H1 (cell line): ENCODE measurements at regions not wholly inside any gene's neighbourhood (a gene's known extent, or its start where the extent isn't known, plus 50 kb on each side); places are given as distances from the start of the nearest gene placed in this dataset.

Experiments used
- CTCF ChIA-PET: fragments of 300-600 bp; sonication (Branson Sonifier 250); formaldehyde crosslinking; loops from one replicate; lab custom pipeline; 2021; ENCODE audit not compliant: partially characterized antibody; lab: Charles Lee
- POLR2A ChIA-PET: fragments of 300-600 bp; sonication (Branson Sonifier 250); formaldehyde crosslinking; loops from one replicate; lab custom pipeline; 2021; ENCODE audit warnings: inconsistent platforms; ENCODE audit not compliant: partially characterized antibody; lab: Charles Lee
- DNase-seq, 2 experiments: peaks; one replicate each; pipeline versions ENCODE4 v3.0.0 to v3.0.0-alpha.2; 2010 to 2022; ENCODE audit warnings: low spot score in 2 of 2, low read depth in 1 of 2, mixed read lengths in 1 of 2
- FAIRE-seq: peaks from 2 replicates; lab custom pipeline; 2011; peaks lifted over from hg19 to GRCh38; lab: Jason Lieb, UNC
- H2AFZ ChIP-seq: 2 replicates; pipeline ENCODE4 v1.8.1; 2012; ENCODE audit warnings: low read length, inconsistent platforms
- H2AK5ac ChIP-seq: 2 replicates; pipeline ENCODE4 v1.6.1; 2013; ENCODE audit warnings: low read depth, low read length
- H2BK120ac ChIP-seq: replicated peaks from 2 replicates; pipeline ENCODE3; 2013; ENCODE audit warnings: low read depth, low read length, inconsistent platforms
- H2BK12ac ChIP-seq: 2 replicates; pipeline ENCODE4 v1.6.1; 2013; ENCODE audit warnings: low read depth, low read length
- H2BK15ac ChIP-seq: 2 replicates; pipeline ENCODE4 v1.6.1; 2013; ENCODE audit warnings: low read length
- H2BK20ac ChIP-seq: 2 replicates; pipeline ENCODE4 v1.6.1; 2013; ENCODE audit warnings: low read length
- H2BK5ac ChIP-seq: 2 replicates; pipeline ENCODE4 v1.6.1; 2013; ENCODE audit warnings: low read depth, low read length
- H3K14ac ChIP-seq: 2 replicates; pipeline ENCODE4 v1.6.1; 2013; ENCODE audit warnings: inconsistent platforms; ENCODE audit not compliant: insufficient read length
- H3K18ac ChIP-seq: 2 replicates; pipeline ENCODE4 v1.6.1; 2013; ENCODE audit warnings: low read length; ENCODE audit errors: extremely low read depth
- H3K23ac ChIP-seq: 2 replicates; pipeline ENCODE4 v1.6.1; 2013; ENCODE audit warnings: inconsistent platforms; ENCODE audit not compliant: insufficient read length
- H3K23me2 ChIP-seq: 2 replicates; pipeline ENCODE4 v1.6.1; 2013; ENCODE audit warnings: low read depth, low read length
- H3K27ac ChIP-seq: 2 replicates; pipeline ENCODE4 v1.6.1; 2011; ENCODE audit warnings: low read depth, low read length, inconsistent platforms
- H3K27me3 ChIP-seq, 4 experiments: replicated peaks in 1 of 4; 1 replicate in 1 of 4; 2 replicates in 3 of 4; pipeline versions ENCODE4 v1.6.1 to v1.8.1; 2011 to 2013; ENCODE audit warnings: low read length in 3 of 4, mild to moderate bottlenecking in 3 of 4, inconsistent platforms in 2 of 4, mixed read lengths in 2 of 4, moderate library complexity in 1 of 4; ENCODE audit not compliant: control insufficient read depth in 3 of 4, insufficient read depth in 3 of 4; ENCODE audit errors: extremely low read depth in 1 of 4
- H3K36me3 ChIP-seq, 4 experiments: 2 replicates each; pipeline versions ENCODE4 v1.6.1 to v1.8.1; 2011 to 2013; ENCODE audit warnings: mild to moderate bottlenecking in 4 of 4, low read length in 3 of 4, moderate library complexity in 2 of 4, control low read depth in 1 of 4, inconsistent platforms in 1 of 4; ENCODE audit not compliant: insufficient read depth in 4 of 4, control insufficient read depth in 2 of 4
- H3K4ac ChIP-seq: replicated peaks from 2 replicates; pipeline ENCODE3; 2013; ENCODE audit warnings: low read length, low read depth, mixed read lengths, inconsistent platforms; ENCODE audit not compliant: insufficient read length
- H3K4me1 ChIP-seq, 4 experiments: replicated peaks in 1 of 4; 1 replicate in 1 of 4; 2 replicates in 3 of 4; pipeline versions ENCODE4 v1.6.1 to v1.8.1; 2011 to 2013; ENCODE audit warnings: low read length in 3 of 4, inconsistent platforms in 2 of 4, mixed read lengths in 1 of 4; ENCODE audit not compliant: insufficient read depth in 4 of 4, control insufficient read depth in 3 of 4
- H3K4me2 ChIP-seq, 2 experiments: 2 replicates each; pipeline versions ENCODE4 v1.6.1 to v1.8.1; 2011 to 2013; ENCODE audit warnings: low read depth in 2 of 2, low read length in 2 of 2, control low read depth in 1 of 2, inconsistent platforms in 1 of 2, mild to moderate bottlenecking in 1 of 2; ENCODE audit not compliant: insufficient read depth in 1 of 2
- H3K4me3 ChIP-seq, 4 experiments: fragments of 200-600, 300-600 bp in 1 of 4; sonication (generic), shearing (Covaris generic), sonication (Bioruptor Twin) in 1 of 4; 2 replicates each; pipeline versions ENCODE4 v1.5.1 to v1.8.1; 2011 to 2016; ENCODE audit warnings: low read length in 4 of 4, low read depth in 3 of 4, control low read depth in 2 of 4, inconsistent platforms in 2 of 4, mild to moderate bottlenecking in 2 of 4, mixed read lengths in 1 of 4, moderate library complexity in 1 of 4; ENCODE audit not compliant: insufficient read depth in 2 of 4; ENCODE audit errors: extremely low read depth in 1 of 4
- H3K56ac ChIP-seq: replicated peaks from 2 replicates; pipeline ENCODE3; 2013; ENCODE audit warnings: low read depth, mild to moderate bottlenecking, mixed read lengths, low read length, inconsistent platforms; ENCODE audit not compliant: insufficient read length
- H3K79me1 ChIP-seq: 2 replicates; pipeline ENCODE4 v1.6.1; 2013; ENCODE audit warnings: low read depth, low read length, control low read depth
- H3K79me2 ChIP-seq, 2 experiments: 2 replicates each; pipeline versions ENCODE4 v1.6.1 to v1.8.1; 2012 to 2013; ENCODE audit warnings: low read length in 2 of 2, mild to moderate bottlenecking in 2 of 2, inconsistent platforms in 1 of 2; ENCODE audit not compliant: insufficient read depth in 2 of 2, control insufficient read depth in 1 of 2
- H3K9ac ChIP-seq, 4 experiments: replicated peaks in 1 of 4; 1 replicate in 1 of 4; 2 replicates in 3 of 4; pipeline versions ENCODE4 v1.6.1 to v1.8.1; 2011 to 2013; ENCODE audit warnings: low read depth in 3 of 4, low read length in 3 of 4, control low read depth in 2 of 4, mild to moderate bottlenecking in 2 of 4, moderate library complexity in 2 of 4, inconsistent platforms in 1 of 4; ENCODE audit errors: extremely low read depth in 1 of 4
- H3K9me3 ChIP-seq, 2 experiments: 2 replicates each; pipeline versions ENCODE4 v1.6.1 to v1.8.1; 2012 to 2013; ENCODE audit warnings: mild to moderate bottlenecking in 2 of 2, moderate library complexity in 2 of 2, control low read depth in 1 of 2, inconsistent platforms in 1 of 2, low read depth in 1 of 2, low read length in 1 of 2, mixed read lengths in 1 of 2; ENCODE audit not compliant: insufficient read depth in 2 of 2
- H4K20me1 ChIP-seq, 2 experiments: replicated peaks in 1 of 2; 2 replicates each; pipeline versions ENCODE3 to v1.8.1; 2011 to 2013; ENCODE audit warnings: inconsistent platforms in 2 of 2, low read length in 2 of 2, mild to moderate bottlenecking in 1 of 2; ENCODE audit not compliant: insufficient read depth in 2 of 2, control insufficient read depth in 1 of 2
- H4K5ac ChIP-seq: 2 replicates; pipeline ENCODE4 v1.6.1; 2013; ENCODE audit warnings: low read length, low read depth, mixed read lengths, inconsistent platforms; ENCODE audit not compliant: insufficient read length
- H4K8ac ChIP-seq: 2 replicates; pipeline ENCODE4 v1.8.0; 2013; ENCODE audit warnings: mild to moderate bottlenecking, moderate library complexity, low read length, inconsistent platforms; ENCODE audit not compliant: insufficient read depth; ENCODE audit errors: extremely low read depth
- H4K91ac ChIP-seq: replicated peaks from 2 replicates; pipeline ENCODE3; 2013; ENCODE audit warnings: low read length, mixed read lengths, inconsistent platforms; ENCODE audit not compliant: insufficient read length
- BCL11A ChIP-seq, 2 experiments: IDR thresholded peaks; one replicate each; pipeline ENCODE4 v1.6.1; 2011; ENCODE audit warnings: low read depth in 2 of 2, low read length in 2 of 2, mild to moderate bottlenecking in 2 of 2
- CTBP2 ChIP-seq: IDR thresholded peaks from 2 replicates; pipeline ENCODE4 v1.7.0; 2011; ENCODE audit warnings: borderline replicate concordance, mild to moderate bottlenecking, moderate library complexity, mixed read lengths, low read length; ENCODE audit not compliant: insufficient read depth, insufficient read length
- EP300 ChIP-seq, 2 experiments: IDR thresholded peaks; 1 replicate in 1 of 2; 2 replicates in 1 of 2; pipeline ENCODE4 v1.6.1; 2011 to 2012; ENCODE audit warnings: low read depth in 2 of 2, low read length in 2 of 2, mild to moderate bottlenecking in 2 of 2, borderline replicate concordance in 1 of 2, inconsistent platforms in 1 of 2, moderate library complexity in 1 of 2
- HDAC2 ChIP-seq, 2 experiments: fragments of 300-600 bp in 1 of 2; sonication (generic) in 1 of 2; IDR thresholded peaks; 2 replicates each; pipeline ENCODE4 v1.6.1; 2011 to 2012; ENCODE audit warnings: low read depth in 2 of 2, low read length in 2 of 2, mild to moderate bottlenecking in 2 of 2, moderate library complexity in 2 of 2, borderline replicate concordance in 1 of 2, inconsistent platforms in 1 of 2
- NANOG ChIP-seq: IDR thresholded peaks from 2 replicates; pipeline ENCODE4 v1.6.1; 2011; ENCODE audit warnings: low read length, low read depth, mild to moderate bottlenecking, inconsistent platforms; ENCODE audit not compliant: insufficient read depth, poor library complexity, severe bottlenecking
- RAD21 ChIP-seq, 2 experiments: IDR thresholded peaks in 1 of 2; conservative IDR thresholded peaks in 1 of 2; 2 replicates each; pipeline ENCODE4 v1.6.1; 2011; ENCODE audit warnings: low read depth in 2 of 2, low read length in 2 of 2, improper control_type of control experiment in 1 of 2, inconsistent platforms in 1 of 2, mild to moderate bottlenecking in 1 of 2, moderate library complexity in 1 of 2
- RXRA ChIP-seq: IDR thresholded peaks from 2 replicates; pipeline ENCODE4 v1.6.1; 2011; ENCODE audit warnings: low read depth, mild to moderate bottlenecking, low read length, moderate library complexity; ENCODE audit not compliant: insufficient read depth
- SAP30 ChIP-seq: fragments of 300-600 bp; sonication (generic); IDR thresholded peaks from 2 replicates; pipeline ENCODE4 v1.7.1; 2012; ENCODE audit warnings: low read length, moderate library complexity, mild to moderate bottlenecking, inconsistent platforms; ENCODE audit not compliant: insufficient read depth, insufficient replicate concordance
- USF2 ChIP-seq: IDR thresholded peaks from 2 replicates; pipeline ENCODE4 v1.6.1; 2011; ENCODE audit warnings: low read length, improper control_type of control experiment
- WGBS, 2 experiments: shearing (Covaris generic) in 1 of 2; methylation state at CpG; one replicate each; pipeline versions ENCODE4 v1.1.6 to v1.1.7; 2013 to 2015; ENCODE audit warnings: low lambda C conversion rate in 2 of 2, mixed read lengths in 2 of 2, inconsistent platforms in 1 of 2, low coverage in 1 of 2, missing lambda C conversion rate in 1 of 2; ENCODE audit not compliant: insufficient replicate concordance in 2 of 2, insufficient coverage in 1 of 2, insufficient read length in 1 of 2; ENCODE audit errors: extremely low coverage in 1 of 2, missing lambda C conversion rate in 1 of 2; 5-methylcytosine and 5-hydroxymethylcytosine counted together
- TF ChIP-seq, protein P1 (sequence below): IDR thresholded peaks from 2 replicates; pipeline ENCODE4 v1.6.1; 2012; ENCODE audit warnings: inconsistent platforms

- H3K18ac ChIP-seq: no peak overlapping the region
- H3K4me1 ChIP-seq: no peaks in the 10 kb centered on the region; a peak in 1 of 7 replicates
- WGBS, 2 experiments: 83% methylated on average over 2 of the region's 2 CpGs; no CpG with 5 or more reads in 1 of the 2 experiments
- H2BK20ac ChIP-seq: no peak overlapping the region
- no peak overlapping the region for H2BK12ac ChIP-seq
- H2AK5ac ChIP-seq: no peak overlapping the region
- H3K4me2 ChIP-seq: no peak overlapping the region
- no peaks in the 10 kb centered on the region for H4K20me1 ChIP-seq
- no peak overlapping the region for H3K14ac ChIP-seq
- POLR2A ChIA-PET: interaction anchor here (1.0 kb wide), 1 partner anchor 16 kb away, joined by 3 read pairs; no protein-coding TSS in a partner anchor
- CTCF ChIA-PET: interaction anchor here (1.2 to 3.6 kb wide), 3 partner anchors 13 to 195 kb away, joined by 3 to 20 read pairs (median 3); no protein-coding TSS in a partner anchor
- H3K9me3 ChIP-seq: peaks cover 5 to 9% of the 10 kb centered on the region in 2 experiments; a peak in 3 of 4 replicates
- no peak overlapping the region for H2BK15ac ChIP-seq
- peaks cover 2% of the 10 kb centered on the region; the same call in 1 of the 2 replicates for H3K23me2 ChIP-seq
- no peak overlapping the region for H3K4me3 ChIP-seq
- no peak overlapping the region for H3K23ac ChIP-seq
- no peak overlapping the region for H2BK5ac ChIP-seq
- no peak overlapping the region for H4K8ac ChIP-seq
- H3K36me3 ChIP-seq: no peaks in the 10 kb centered on the region; a peak in 1 of 8 replicates
- no peaks in the 10 kb centered on the region for H3K79me2 ChIP-seq
- H3K27ac ChIP-seq: no peak overlapping the region
- H2AFZ ChIP-seq: no peak overlapping the region
- no peaks in the 10 kb centered on the region for H3K79me1 ChIP-seq
- no peak overlapping the region for H3K9ac ChIP-seq
- FAIRE-seq: no peak
- H4K5ac ChIP-seq: no peak overlapping the region
- H3K27me3 ChIP-seq: no peaks in the 10 kb centered on the region; a peak in 1 of 7 replicates
- no peak for DNase-seq
- H3K4ac ChIP-seq: no peak overlapping the region
- H4K91ac ChIP-seq: no peak overlapping the region
- no peak overlapping the region for H2BK120ac ChIP-seq
- H3K56ac ChIP-seq: no peak overlapping the region
- TF ChIP-seq HDAC2 (IDR thresholded peaks at IDR 0.05; ENCODE audit: borderline replicate concordance in 1 of 2, low read depth in 2 of 2, low read length in 2 of 2): no peak
- no peak for TF ChIP-seq RAD21 (IDR thresholded peaks at IDR 0.05 in 1 of 2, conservative IDR thresholded peaks at IDR 0.05 in 1 of 2; ENCODE audit: low read depth in 2 of 2, low read length in 2 of 2)
- TF ChIP-seq RXRA: no peak
- no peak for TF ChIP-seq SAP30
- no peak for TF ChIP-seq BCL11A (IDR thresholded peaks at IDR 0.05; ENCODE audit: low read depth in 2 of 2, low read length in 2 of 2)
- TF ChIP-seq CTBP2: no peak
- TF ChIP-seq NANOG: no peak
- no peak for TF ChIP-seq EP300 (IDR thresholded peaks at IDR 0.05; ENCODE audit: borderline replicate concordance in 1 of 2, low read depth in 2 of 2, low read length in 2 of 2)
- TF ChIP-seq USF2: no peak
- TF ChIP-seq, protein P1, sequence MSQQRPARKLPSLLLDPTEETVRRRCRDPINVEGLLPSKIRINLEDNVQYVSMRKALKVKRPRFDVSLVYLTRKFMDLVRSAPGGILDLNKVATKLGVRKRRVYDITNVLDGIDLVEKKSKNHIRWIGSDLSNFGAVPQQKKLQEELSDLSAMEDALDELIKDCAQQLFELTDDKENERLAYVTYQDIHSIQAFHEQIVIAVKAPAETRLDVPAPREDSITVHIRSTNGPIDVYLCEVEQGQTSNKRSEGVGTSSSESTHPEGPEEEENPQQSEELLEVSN: no peak
These were observed 327.3 kb upstream of the PODXL start for GRCh38 chr7:131883769-131884168.
